ENCODE measurements at regions not wholly inside any gene's neighbourhood (a gene's known extent, or its start where the extent isn't known, plus 50 kb on each side); places are given as distances from the start of the nearest gene placed in this dataset.
"Not testable (repeated sequence)": the region's sequence is repeated elsewhere in the genome, so short reads cannot be mapped to it uniquely, and the experiment has no call there.

GRCh38 chr13:54799621-54800226, 1771.1 kb downstream of the OLFM4 start:
- H3K4me2 ChIP-seq (ENCODE audit: low read length), result no peak overlapping the region
- peaks cover 3% of the 10 kb centered on the region; the same call in 1 of the 2 replicates for H3K9me3 ChIP-seq (ENCODE audit: control insufficient read depth, insufficient read depth, low read length)
- H3K4me3 ChIP-seq (ENCODE audit: low read length), result no peak overlapping the region
- H3K79me2 ChIP-seq (ENCODE audit: control insufficient read depth, low read length), result no peaks in the 10 kb centered on the region
- H3K36me3 ChIP-seq (ENCODE audit: control insufficient read depth, low read length), result no peaks in the 10 kb centered on the region
- no peak overlapping the region for H3K27ac ChIP-seq (ENCODE audit: low read depth, low read length)
- H3K27me3 ChIP-seq (ENCODE audit: control insufficient read depth, low read length), result no peaks in the 10 kb centered on the region
- H4K20me1 ChIP-seq (ENCODE audit: control insufficient read depth, insufficient read depth, low read depth, low read length), result no peaks in the 10 kb centered on the region
- H3K4me1 ChIP-seq (ENCODE audit: control insufficient read depth, low read length), result no peaks in the 10 kb centered on the region
- TF ChIP-seq CTCF (IDR thresholded peaks at IDR 0.05; ENCODE audit: low read depth, low read length, poor library complexity, severe bottlenecking) (no peak), EZH2phosphoT487 (IDR thresholded peaks at IDR 0.05; ENCODE audit: borderline replicate concordance, low read length) (no peak)
- no peaks in the 10 kb centered on the region for H3K9me2 ChIP-seq (replicated peaks; ENCODE audit: control insufficient read depth, low read length)
- no peaks in the 10 kb centered on the region for H3F3A ChIP-seq (ENCODE audit: control insufficient read depth, insufficient read depth)

- no peaks in the 10 kb centered on the region for H3K36me3 ChIP-seq (ENCODE audit: control insufficient read depth, low read length)
- no peak overlapping the region for H3K27ac ChIP-seq (ENCODE audit: low read depth, low read length)
- H3K4me2 ChIP-seq (ENCODE audit: low read length), result no peak overlapping the region
- no peak overlapping the region for H3K4me3 ChIP-seq (ENCODE audit: low read length)
- H3K9me3 ChIP-seq (ENCODE audit: control insufficient read depth, insufficient read depth, low read length), result peaks cover 3% of the 10 kb centered on the region; the same call in 1 of the 2 replicates
- H3F3A ChIP-seq (ENCODE audit: control insufficient read depth, insufficient read depth), result no peaks in the 10 kb centered on the region
- no peak for TF ChIP-seq EZH2phosphoT487 (IDR thresholded peaks at IDR 0.05; ENCODE audit: borderline replicate concordance, low read length)
- H3K27me3 ChIP-seq (ENCODE audit: control insufficient read depth, low read length), result no peaks in the 10 kb centered on the region
- no peaks in the 10 kb centered on the region for H4K20me1 ChIP-seq (ENCODE audit: control insufficient read depth, insufficient read depth, low read depth, low read length)
- H3K9me2 ChIP-seq (replicated peaks; ENCODE audit: control insufficient read depth, low read length), result no peaks in the 10 kb centered on the region
- H3K4me1 ChIP-seq (ENCODE audit: control insufficient read depth, low read length), result no peaks in the 10 kb centered on the region
- H3K79me2 ChIP-seq (ENCODE audit: control insufficient read depth, low read length), result no peaks in the 10 kb centered on the region
Measured at GRCh38 chr13:54802226-54802625, 1773.6 kb downstream of the OLFM4 start.

- TF ChIP-seq CTCF (IDR thresholded peaks at IDR 0.05; ENCODE audit: low read depth, low read length, poor library complexity, severe bottlenecking), result no peak
- no peak for TF ChIP-seq EZH2phosphoT487 (IDR thresholded peaks at IDR 0.05; ENCODE audit: borderline replicate concordance, low read length)
- no peaks in the 10 kb centered on the region for H4K20me1 ChIP-seq (ENCODE audit: control insufficient read depth, insufficient read depth, low read depth, low read length)
- H3K4me3 ChIP-seq (ENCODE audit: low read length), result no peak overlapping the region
- H3K79me2 ChIP-seq (ENCODE audit: control insufficient read depth, low read length), result no peaks in the 10 kb centered on the region
- H3K9me2 ChIP-seq (replicated peaks; ENCODE audit: control insufficient read depth, low read length), result no peaks in the 10 kb centered on the region
- H3K36me3 ChIP-seq (ENCODE audit: control insufficient read depth, low read length), result no peaks in the 10 kb centered on the region
- H3K4me2 ChIP-seq (ENCODE audit: low read length), result no peak overlapping the region
- H3K27me3 ChIP-seq (ENCODE audit: control insufficient read depth, low read length), result no peaks in the 10 kb centered on the region
- H3K9me3 ChIP-seq (ENCODE audit: control insufficient read depth, insufficient read depth, low read length), result no peaks in the 10 kb centered on the region
- H3K27ac ChIP-seq (ENCODE audit: low read depth, low read length), result no peak overlapping the region
- H3F3A ChIP-seq (ENCODE audit: control insufficient read depth, insufficient read depth), result no peaks in the 10 kb centered on the region
- H3K4me1 ChIP-seq (ENCODE audit: control insufficient read depth, low read length), result no peaks in the 10 kb centered on the region
Measured at GRCh38 chr13:54805743-54806142, 1777.1 kb downstream of the OLFM4 start.

- not testable (repeated sequence) for H3K9me3 ChIP-seq (ENCODE audit: control insufficient read depth, insufficient read depth, low read length); H3K4me3 ChIP-seq (ENCODE audit: low read length); H3F3A ChIP-seq (ENCODE audit: control insufficient read depth, insufficient read depth); H3K79me2 ChIP-seq (ENCODE audit: control insufficient read depth, low read length); H3K4me1 ChIP-seq (ENCODE audit: control insufficient read depth, low read length); H3K9me2 ChIP-seq (replicated peaks; ENCODE audit: control insufficient read depth, low read length); H4K20me1 ChIP-seq (ENCODE audit: control insufficient read depth, insufficient read depth, low read depth, low read length); H3K27me3 ChIP-seq (ENCODE audit: control insufficient read depth, low read length); H3K4me2 ChIP-seq (ENCODE audit: low read length); H3K27ac ChIP-seq (ENCODE audit: low read depth, low read length); H3K36me3 ChIP-seq (ENCODE audit: control insufficient read depth, low read length)
Measured at GRCh38 chr13:54821938-54822470, 1793.4 kb downstream of the OLFM4 start.

GRCh38 chr13:54829391-54830068, 1800.9 kb downstream of the OLFM4 start:
- H3K79me2 ChIP-seq (ENCODE audit: control insufficient read depth, low read length); H3K4me2 ChIP-seq (ENCODE audit: low read length); H3K27me3 ChIP-seq (ENCODE audit: control insufficient read depth, low read length); H3K4me3 ChIP-seq (ENCODE audit: low read length); H3K36me3 ChIP-seq (ENCODE audit: control insufficient read depth, low read length); H3K27ac ChIP-seq (ENCODE audit: low read depth, low read length); H3K9me2 ChIP-seq (replicated peaks; ENCODE audit: control insufficient read depth, low read length); H3F3A ChIP-seq (ENCODE audit: control insufficient read depth, insufficient read depth); H3K4me1 ChIP-seq (ENCODE audit: control insufficient read depth, low read length); H3K9me3 ChIP-seq (ENCODE audit: control insufficient read depth, insufficient read depth, low read length); H4K20me1 ChIP-seq (ENCODE audit: control insufficient read depth, insufficient read depth, low read depth, low read length): not testable (repeated sequence)
